ENCODE measurements at regions not wholly inside any gene's neighbourhood (a gene's known extent, or its start where the extent isn't known, plus 50 kb on each side); places are given as distances from the start of the nearest gene placed in this dataset.
A peak's percentile ranks its signal among the peaks of the same experiment; 100 is the strongest.

DNA sequence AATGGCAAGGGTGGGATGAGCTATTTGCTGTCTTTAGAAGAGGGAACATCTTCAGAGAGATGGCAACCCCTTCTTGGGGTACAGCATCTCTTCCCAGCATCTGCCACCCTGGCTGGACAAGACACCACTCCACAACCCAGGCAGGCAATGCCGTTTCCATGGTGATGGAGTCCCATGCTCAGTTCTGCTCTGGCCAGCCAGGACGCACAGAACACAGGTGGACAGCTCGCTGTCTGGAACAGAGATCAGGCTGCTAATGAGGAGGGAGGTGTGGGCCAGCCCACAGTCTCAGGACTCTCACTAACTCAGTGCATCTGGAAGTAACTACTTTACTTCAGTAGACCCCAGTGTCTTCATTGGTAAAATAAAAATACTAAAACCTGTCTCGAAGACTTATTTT is 321.0 kb upstream of the CPEB2 start:
- H3K27ac ChIP-seq: no peak overlapping the region
- no peak for DNase-seq (ENCODE audit: low read depth, low spot score)

DNA sequence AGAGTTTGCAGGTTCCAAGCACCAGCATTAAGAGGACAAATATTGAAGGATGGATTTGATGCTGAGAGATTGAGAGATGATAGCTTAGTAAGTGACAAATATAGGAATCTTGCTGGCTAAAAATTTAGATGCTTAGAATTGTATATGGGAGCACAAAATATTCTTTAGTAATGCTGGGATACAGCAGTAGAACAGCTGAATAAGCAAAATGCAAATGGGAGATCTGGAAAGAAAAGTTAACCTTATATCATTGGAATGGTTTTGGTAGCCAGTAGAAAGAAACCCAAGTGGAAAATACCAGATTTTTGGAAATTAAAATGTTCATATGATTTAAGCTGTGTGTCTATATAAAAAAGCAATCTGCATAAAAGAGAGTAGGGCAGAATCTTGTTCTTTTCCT is 308.6 kb upstream of the CPEB2 start:
- no peak for DNase-seq (ENCODE audit: low read depth, low spot score)
- H3K27ac ChIP-seq: no peak overlapping the region

DNA sequence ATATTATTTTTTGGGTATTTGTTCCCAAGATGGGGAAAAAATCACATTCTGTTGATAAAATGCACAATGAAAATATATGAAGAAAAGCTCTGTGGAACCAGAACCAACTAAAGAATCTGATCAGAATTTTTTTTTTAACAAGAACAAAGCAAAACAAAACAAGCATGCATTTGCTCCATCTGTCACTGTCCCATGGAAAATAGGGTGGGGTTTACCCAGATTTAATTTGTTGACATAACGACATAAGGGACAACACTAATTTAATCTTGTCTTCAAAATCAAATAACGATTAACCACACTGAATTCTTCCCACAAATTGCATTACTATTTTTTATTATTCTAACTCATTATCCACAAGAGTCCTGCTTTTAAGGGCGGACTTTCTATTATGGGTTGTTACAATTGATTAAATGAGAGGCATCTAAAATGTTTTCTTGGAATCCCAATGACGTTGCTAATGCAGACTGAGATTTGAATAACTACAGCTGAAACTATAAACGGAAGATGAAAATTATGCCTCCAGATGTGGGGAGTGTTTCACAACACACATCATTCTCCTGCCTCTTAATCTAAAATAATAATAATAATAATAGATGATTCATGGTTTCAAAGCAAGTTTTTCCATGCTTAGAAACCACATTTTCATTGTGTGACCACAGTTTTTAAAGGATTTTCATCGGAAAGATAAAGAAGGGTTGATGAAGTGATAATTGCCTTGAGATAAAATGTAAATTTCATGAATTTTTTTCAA is 307.0 kb upstream of the CPEB2 start:
- H3K27ac ChIP-seq: no peak overlapping the region
- no peak for DNase-seq (ENCODE audit: low read depth, low spot score)

DNA sequence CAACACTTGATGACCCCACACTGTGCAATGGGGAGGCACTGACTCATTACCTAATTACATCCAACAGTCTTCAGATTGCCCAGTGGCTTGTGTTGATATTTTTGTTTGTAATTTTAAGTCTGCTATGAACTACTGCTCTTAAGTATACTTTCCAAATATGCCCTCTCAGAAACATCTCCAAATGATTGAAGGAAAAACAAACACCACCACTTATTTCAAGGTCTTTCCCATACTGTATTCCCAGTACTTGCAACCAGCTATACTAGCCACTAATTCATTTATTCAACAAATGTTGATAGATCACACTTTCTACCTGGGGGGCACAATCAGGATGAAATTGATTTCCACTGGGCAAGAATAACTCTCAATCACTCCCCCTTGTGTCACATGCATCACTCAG is 302.2 kb upstream of the CPEB2 start:
- no peak for DNase-seq (ENCODE audit: low read depth, low spot score)
- no peak overlapping the region for H3K27ac ChIP-seq

DNA sequence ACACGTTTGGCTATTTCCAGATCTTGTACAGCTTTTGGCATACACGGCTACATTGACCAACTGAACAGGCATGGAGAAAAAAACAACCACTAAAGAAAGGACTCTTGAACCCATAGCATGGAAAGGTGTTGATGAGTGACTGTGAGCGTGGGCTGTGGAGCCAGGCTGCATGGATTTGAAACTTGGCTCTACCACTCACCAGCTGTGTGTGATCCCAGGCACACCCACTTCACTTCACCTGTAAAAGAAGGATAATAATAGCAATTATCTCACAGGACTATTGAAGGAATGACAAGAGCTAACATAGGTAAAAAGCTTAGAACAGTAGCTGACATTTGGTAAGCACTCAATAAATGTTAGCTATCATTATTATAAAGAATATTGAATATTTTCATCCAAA is 301.7 kb upstream of the CPEB2 start:
- no peak overlapping the region for H3K27ac ChIP-seq
- no peak for DNase-seq (ENCODE audit: low read depth, low spot score)

DNA sequence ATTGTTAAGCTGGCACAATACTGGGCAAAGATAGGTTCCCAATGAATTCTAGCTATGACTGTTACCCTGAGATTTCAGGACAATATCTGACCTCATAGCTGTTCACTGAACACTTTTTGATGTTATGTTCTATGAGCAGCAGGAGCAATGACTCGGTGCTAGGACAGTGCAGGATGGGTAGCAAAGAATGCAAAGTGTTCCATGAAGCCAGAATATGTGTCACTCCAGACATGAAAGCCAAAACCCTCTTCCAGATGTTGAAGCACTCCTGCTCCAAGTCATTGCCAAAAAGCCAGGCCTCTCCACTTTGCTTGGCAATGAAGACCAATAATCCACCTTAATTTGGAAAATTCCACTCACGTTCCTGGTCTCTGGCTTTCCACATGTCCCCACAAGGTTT is 300.9 kb upstream of the CPEB2 start:
- no peak for DNase-seq (ENCODE audit: low read depth, low spot score)
- no peak overlapping the region for H3K27ac ChIP-seq

DNA sequence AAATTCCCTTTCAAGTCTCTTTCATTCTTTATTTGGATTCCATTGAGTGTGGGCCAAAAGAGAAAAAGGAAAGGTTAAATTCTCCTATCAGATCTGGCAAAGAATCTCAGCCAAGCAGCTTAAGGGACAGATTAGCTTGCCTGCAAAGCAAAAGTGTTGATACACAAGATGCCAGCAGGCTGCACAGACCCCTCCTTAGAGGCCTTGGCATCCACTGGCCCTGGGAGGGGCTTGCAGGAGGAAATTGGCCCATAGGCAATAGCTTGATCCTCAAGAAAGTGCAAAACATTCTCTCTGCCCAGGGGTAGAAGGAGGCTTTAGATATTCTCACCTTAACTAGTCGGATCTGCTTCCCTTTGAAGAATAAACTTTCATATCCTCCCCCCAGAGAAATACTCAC is 300.4 kb upstream of the CPEB2 start:
- DNase-seq (ENCODE audit: low read depth, low spot score): no peak
- no peak overlapping the region for H3K27ac ChIP-seq

DNA sequence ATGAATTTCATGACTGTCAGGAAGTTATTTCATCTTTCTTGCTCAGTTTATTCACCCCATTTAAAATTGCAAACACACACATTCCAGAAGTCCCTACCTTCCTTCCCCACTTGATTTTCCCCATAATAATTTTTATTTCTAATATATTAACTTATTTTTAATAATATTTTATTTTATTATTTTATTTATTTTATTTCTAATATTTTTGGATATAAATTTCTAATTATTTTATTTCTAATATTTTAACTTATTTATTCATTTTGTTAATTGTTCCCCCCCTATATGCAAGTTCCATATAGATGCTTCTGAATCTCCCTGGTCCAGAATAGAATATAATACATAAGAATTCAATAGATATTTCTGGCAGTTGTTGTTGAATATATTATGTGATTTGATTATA is 293.7 kb upstream of the CPEB2 start:
- DNase-seq (ENCODE audit: low read depth, low spot score): no peak
- no peak overlapping the region for H3K27ac ChIP-seq

DNA sequence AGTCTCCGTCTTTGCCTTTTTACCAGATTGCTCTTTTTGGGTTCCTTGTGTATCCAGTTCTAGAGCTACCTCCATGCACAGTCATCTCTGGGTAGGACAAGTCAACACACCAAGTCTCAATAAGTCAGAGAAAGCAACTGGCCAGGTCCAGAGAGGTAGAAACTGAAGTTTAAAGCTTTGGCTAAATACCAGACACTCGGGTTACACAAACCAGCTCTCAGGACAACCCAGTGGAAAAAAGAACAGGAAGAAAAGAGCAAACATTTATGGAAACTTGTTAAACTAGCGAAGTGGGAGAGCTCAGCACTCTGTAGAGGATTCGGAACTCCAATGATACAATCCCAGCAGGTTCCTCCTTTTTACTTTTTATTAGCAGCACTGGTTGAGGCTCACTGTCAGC is 291.0 kb upstream of the CPEB2 start:
- H3K27ac ChIP-seq: no peak overlapping the region
- no peak for DNase-seq (ENCODE audit: low read depth, low spot score)

DNA sequence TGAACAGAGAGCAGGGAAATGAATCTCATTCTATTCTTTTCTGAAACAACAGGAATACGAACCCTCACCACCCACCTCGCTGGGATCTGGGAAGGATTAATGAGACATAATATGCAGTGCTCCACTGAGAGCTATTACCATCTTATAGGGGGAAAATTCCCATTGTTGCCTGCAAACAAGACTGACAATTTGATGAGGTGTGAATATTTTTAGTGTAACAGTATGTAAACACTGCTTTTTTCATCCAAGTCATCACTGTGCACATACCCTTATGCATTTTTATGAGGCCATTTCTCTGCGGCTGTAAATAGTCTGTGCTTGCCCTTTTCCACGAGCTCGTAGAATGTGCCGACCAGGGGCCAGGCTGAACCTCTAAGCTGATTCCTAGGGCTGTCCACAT is 285.6 kb upstream of the CPEB2 start:
- H3K27ac ChIP-seq: no peak overlapping the region
- no peak for DNase-seq (ENCODE audit: low read depth, low spot score)

DNA sequence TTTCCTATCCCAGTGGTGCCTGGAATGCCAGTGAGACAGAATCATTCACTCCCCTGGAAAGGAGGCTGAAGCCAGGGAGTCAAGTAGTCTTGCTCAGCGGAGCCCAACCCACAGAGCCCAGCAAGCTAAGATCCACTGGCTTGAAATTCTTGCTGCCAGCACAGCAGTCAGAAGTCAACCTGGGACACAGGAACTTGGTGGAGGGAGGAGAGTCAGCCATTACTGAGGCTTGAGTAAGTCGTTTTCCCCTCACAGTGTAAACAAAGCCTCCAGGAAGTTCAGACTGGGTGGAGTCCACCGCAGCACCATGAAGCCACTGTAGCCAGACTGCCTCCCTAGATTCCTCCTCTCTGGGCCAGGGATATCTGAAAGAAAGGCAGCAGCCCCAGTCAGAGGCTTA is 283.2 kb upstream of the CPEB2 start:
- peak; percentile 43 for DNase-seq (ENCODE audit: low read depth, low spot score)
- peak overlapping the region; percentile 72 for H3K27ac ChIP-seq

DNA sequence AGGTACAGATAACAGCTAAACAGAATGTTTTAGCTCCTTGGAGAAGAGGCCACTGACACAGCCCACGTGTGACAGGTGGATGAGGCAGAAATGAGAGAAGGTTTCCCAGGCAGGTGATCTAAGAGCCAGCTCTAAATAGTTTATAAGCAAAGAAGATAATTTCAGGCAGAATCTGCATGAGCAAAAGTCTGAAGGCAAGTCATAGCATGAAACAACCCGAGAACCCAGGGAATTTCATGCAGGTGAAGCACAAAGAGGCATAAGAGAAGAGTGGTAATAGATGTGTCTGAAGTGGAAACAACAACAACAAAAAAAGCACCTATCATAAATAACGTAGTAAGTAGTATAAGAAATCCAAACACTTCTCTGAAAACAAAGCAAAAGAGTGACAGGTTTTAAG is 275.8 kb upstream of the CPEB2 start:
- peak; percentile 76 for DNase-seq (ENCODE audit: low read depth, low spot score)
- peak overlapping the region; percentile 86 for H3K27ac ChIP-seq

DNA sequence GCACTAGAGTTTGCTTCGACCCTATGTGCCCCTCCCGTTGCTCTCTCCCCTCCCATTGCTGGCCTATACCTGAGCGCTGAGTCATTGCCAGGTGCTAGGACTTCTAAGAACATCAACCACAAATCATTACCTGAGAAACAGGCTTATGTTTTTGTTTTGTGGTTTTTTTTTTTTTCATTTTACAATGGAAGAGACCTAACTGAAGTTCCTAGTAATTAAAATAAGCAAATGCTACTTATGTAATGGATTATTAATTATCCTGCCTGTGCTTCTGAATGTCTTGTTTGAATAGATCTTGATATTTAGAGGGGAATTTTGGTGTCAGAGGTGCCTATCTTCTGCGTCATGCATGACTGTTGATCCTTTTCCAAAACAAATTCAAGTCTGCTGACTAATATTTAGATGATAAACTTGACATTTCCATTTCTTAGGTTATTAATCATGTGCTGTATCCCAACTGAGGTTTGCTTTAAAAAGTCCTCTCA is 275.4 kb upstream of the CPEB2 start:
- DNase-seq (ENCODE audit: low read depth, low spot score): peak; percentile 90
- peak overlapping the region; percentile 86 for H3K27ac ChIP-seq

DNA sequence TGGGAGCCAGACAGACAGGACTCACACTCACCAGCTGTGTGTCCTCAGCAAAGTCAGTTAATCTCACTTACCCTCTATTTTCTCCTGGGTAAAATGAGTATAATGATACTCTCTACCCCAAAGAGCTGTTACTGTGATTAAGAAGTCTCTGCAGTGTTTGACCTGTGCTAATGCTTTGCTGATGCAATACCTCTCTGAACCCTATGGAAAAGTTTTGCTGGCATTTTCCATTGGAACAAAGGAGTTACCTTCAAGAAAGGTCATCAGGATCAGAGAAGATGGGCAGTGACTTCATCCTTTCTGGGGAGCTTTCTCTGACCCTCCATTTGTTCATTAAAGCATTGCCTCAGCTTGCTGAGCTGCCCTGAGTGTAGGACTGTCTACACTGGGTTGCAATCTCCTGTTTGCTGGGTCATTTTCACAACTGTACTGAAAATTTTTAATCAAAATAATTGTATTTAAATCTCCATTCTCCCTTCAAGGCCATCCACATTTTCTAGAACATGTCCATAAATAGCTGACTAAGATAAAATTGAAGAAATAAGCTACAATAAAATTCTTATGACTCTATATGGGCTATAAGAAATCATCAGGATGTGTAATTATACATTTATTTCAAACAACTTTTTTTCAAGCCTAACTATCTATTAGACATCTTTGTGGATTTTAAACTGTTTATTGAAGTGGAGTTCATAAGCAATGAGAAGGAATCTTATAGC is 272.8 kb upstream of the CPEB2 start:
- H3K27ac ChIP-seq: no peak overlapping the region
- DNase-seq (ENCODE audit: low read depth, low spot score): no peak

DNA sequence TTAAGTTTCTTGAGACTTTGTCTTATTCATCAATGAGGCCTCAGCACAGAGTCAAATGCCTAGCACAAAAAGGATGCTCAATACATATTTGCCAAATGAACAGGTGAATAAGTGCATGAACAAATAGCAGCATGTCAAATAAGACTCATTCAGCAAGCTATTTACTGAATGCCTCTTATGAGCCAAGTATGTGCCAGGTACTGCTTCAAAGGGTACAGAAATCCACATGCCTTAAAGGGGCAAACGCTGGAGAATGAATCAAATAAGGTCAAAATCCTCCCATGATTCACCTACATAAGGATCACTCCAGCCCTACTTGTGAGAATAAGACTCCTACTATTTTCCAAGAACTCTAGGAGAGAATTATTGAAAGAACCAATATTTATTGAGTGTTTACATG is 260.2 kb upstream of the CPEB2 start:
- DNase-seq (ENCODE audit: low read depth, low spot score): no peak
- no peak overlapping the region for H3K27ac ChIP-seq

DNA sequence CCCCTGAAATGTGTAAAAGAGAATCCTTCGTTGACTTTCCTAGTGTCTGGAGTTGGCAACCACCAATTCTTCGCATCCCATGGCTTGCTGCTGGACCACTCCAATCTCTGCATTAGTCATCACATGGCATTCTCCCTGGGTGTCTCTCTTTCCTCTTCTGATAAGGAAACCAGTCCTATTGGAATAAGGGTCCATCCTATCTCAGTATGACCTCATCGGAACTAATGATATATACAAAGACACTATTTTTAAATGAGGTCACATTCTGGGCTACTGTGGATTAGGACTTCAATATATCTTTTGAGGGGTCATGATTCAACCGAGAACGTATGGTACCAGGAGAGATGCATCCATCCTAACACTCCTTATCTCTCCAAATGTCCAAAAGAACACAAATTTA is 259.1 kb upstream of the CPEB2 start:
- no peak overlapping the region for H3K27ac ChIP-seq
- no peak for DNase-seq (ENCODE audit: low read depth, low spot score)

DNA sequence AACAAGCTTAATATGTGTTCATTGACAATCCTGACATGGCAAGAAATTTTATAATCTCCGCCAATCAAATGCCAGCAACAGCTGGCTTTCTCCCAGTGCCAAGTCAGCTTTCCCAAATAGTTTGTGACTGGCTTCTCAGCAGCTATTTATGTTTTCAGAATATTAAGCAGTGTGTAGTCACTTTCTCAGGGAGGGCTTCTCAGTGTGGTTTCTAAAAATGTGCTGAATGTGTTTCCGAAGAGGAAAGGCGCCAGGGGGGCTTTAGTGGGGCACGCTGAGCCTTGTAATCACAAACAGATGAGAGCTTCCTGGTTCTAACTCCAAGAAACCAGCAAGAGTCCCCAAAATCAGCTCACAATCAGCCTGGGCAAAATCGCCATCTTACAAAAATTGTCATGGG is 258.7 kb upstream of the CPEB2 start:
- no peak for DNase-seq (ENCODE audit: low read depth, low spot score)
- H3K27ac ChIP-seq: no peak overlapping the region

DNA sequence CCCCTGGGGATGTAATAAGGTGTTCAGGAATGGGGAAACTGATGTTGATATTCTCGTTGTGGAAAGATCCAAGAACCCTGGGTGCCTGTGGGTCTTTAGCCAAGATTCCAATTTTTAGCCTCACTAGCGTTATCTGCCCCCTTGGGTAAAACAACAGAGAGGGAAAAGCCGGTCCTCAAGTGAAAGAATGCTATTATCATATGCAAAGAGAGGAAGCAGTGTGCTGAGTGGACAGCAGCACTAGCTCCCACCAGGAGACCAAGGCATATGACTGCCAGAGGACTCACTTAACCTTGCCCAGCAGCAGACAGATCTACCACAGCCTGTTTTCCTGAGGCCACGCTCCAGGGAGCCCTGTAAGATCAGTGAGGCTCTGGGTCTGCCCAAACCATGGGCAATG is 257.9 kb upstream of the CPEB2 start:
- no peak for DNase-seq (ENCODE audit: low read depth, low spot score)
- H3K27ac ChIP-seq: no peak overlapping the region

DNA sequence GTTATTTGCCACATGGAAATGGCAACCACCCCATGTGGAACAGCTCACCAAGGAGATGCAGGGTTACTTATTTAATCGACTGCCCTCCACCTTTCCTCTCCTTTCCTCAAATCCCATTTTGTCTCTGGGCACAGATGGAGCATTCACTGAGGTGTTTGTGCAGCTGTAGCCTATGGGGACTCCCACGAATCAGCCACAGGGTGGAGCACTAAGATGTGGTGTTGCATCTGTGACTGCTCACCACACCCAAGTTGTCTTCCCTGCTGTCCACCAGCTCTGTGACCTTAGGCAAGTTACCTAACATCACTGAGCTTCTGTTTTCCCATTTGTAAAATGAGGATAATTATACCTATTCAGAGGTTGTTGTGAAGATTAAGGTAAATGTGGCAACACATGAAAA is 252.4 kb upstream of the CPEB2 start:
- DNase-seq (ENCODE audit: low read depth, low spot score): peak; percentile 14

DNA sequence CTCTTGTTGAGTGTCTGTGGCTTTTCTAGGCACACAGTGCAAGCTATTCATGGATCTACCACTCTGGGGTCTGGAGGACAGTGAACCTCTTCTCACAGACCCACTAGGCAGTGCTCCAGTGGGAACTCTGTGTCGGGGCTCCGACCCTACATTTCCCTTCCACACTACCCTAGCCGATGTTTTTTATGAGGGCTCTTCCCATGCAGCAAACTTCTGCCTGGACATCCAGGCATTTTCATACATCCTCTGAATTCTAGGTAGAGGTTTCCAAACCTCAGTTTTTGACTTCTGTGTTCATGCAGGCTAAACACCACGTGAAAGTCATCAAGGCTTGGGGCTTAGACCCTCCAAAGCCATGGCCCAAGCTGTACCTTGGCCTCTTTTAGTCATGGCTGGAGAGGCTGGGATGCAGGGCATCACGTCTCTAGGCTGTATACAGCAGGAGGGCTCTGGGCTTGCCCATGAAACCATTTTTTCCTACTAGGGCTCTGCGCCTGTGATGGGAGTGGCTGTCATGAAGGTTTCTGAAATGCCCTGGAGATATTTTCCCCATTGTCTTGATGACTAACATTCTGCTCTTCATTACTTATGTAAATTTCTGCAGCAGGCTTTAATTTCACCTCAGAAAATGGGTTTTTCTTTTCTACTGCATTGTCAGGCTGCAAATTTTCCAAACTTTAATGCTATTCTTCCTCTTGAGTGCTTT is 249.8 kb upstream of the CPEB2 start:
- no peak overlapping the region for H3K27ac ChIP-seq
- DNase-seq (ENCODE audit: low read depth, low spot score): no peak

More for the DNA sequence above, 252.4 kb upstream of the CPEB2 start:
- H3K27ac ChIP-seq: no peak overlapping the region

DNA sequence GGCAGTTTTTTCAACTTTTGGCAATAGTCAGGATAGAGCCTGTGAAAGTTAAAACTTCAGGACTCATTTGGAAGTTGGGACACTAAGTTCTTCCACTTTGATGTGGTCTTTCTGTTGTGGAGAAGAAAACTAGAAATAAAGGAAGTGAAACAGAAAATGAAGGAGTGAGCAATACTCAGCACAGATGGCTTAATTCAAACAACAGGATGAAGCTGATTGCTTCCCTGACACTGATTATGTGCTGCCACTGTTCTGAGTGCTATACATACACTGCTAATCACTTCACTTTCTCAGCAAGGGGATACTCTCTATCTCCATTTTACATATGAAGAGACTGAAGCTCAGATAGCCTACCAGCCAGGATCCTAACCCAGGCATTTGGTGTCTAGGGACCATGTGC is 235.1 kb upstream of the CPEB2 start:
- no peak overlapping the region for H3K27ac ChIP-seq
- DNase-seq (ENCODE audit: low read depth, low spot score): no peak

Measured in epithelial cell of prostate (primary cell).